ENCODE measurements at regions not wholly inside any gene's neighbourhood (a gene's known extent, or its start where the extent isn't known, plus 50 kb on each side); places are given as distances from the start of the nearest gene placed in this dataset.

DNA sequence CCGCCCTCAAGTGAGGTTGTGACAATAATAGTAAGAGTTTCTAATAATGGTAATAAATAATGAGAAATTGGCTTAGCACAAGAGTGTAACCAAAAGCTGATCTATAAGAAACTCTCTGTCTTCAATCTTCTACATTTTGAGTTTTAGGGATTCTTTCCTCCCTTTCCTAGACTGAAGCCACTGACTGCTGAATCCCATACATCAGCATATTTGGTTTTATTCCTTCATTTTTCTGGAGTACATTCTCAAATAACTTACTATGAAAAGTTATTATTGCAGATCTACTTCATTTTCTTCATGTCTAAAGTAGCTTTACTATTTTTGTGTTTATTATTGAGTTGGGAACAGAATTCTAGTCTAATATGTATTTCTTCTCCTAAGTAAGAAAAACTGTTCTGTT is 49.9 kb upstream of the ADAD1 start:
- Histone ChIP-seq H3K23ac (ENCODE audit: low read depth, low read length, poor library complexity) (no peak overlapping the region), H2BK15ac (ENCODE audit: low read length) (no peak overlapping the region), H2AK5ac (ENCODE audit: low read depth, low read length) (no peak overlapping the region), H4K8ac (ENCODE audit: low read depth, low read length) (no peak overlapping the region), H3K79me1 (ENCODE audit: low read depth, low read length) (no peaks in the 10 kb centered on the region), H2BK120ac (ENCODE audit: low read depth, low read length) (no peak overlapping the region), H3K4me1 (ENCODE audit: control insufficient read depth in 2 of 2, insufficient read depth in 1 of 2, low read depth in 1 of 2, low read length in 2 of 2) (no peaks in the 10 kb centered on the region), H2BK5ac (ENCODE audit: low read length) (no peak overlapping the region), H3K4me3 (ENCODE audit: low read length in 2 of 2) (no peak overlapping the region), H3K27ac (replicated peaks; ENCODE audit: low read length) (no peak overlapping the region), H3K14ac (ENCODE audit: low read length) (no peak overlapping the region), H4K91ac (ENCODE audit: low read depth, low read length, poor library complexity) (no peak overlapping the region), H3K9me3 (replicated peaks in 1 of 2; ENCODE audit: control insufficient read depth in 2 of 2, insufficient read depth in 1 of 2, low read depth in 1 of 2, low read length in 2 of 2) (no peaks in the 10 kb centered on the region), H2BK12ac (ENCODE audit: low read length) (no peak overlapping the region), H3K9ac (ENCODE audit: low read depth, low read length, poor library complexity) (no peak overlapping the region), H3K18ac (ENCODE audit: low read length) (no peak overlapping the region), H3K36me3 (replicated peaks in 1 of 2; ENCODE audit: control insufficient read depth in 2 of 2, insufficient read depth in 2 of 2, low read length in 2 of 2) (peaks cover 0 to 62% of the 10 kb centered on the region in 2 donors), H3K4me2 (ENCODE audit: insufficient read depth, low read length, poor library complexity, severe bottlenecking) (no peak overlapping the region), H3K4ac (ENCODE audit: low read length) (no peak overlapping the region), H3K27me3 (ENCODE audit: control insufficient read depth in 3 of 3, insufficient read depth in 3 of 3, low read depth in 1 of 3, low read length in 3 of 3) (no peaks in the 10 kb centered on the region), H2AFZ (ENCODE audit: low read length) (no peak overlapping the region)
- no CpG with 5 or more reads among the region's 1 CpG for WGBS, 2 donors (ENCODE audit: extremely low coverage in 2 of 2, insufficient read length in 2 of 2, insufficient replicate concordance in 1 of 2)
- DNase-seq (ENCODE audit: low spot score) = no peak

Measured in neuronal stem cell (in vitro differentiated cells).